Upper lobe of left lung (tissue), 4 donors: ENCODE measurements at regions not wholly inside any gene's neighbourhood (a gene's known extent, or its start where the extent isn't known, plus 50 kb on each side); places are given as distances from the start of the nearest gene placed in this dataset.

ENCODE experiments used
- EP300 ChIP-seq, 4 donors: sonication (generic); formaldehyde crosslinking; IDR thresholded peaks; one replicate each; pipeline ENCODE4 v1.5.1; 2017; ENCODE audit warnings: antibody characterized with exemption in 4 of 4, control low read depth in 2 of 4
- POLR2A ChIP-seq, 4 donors: fragments of 450-650 bp; IDR thresholded peaks; one replicate each; pipeline ENCODE4 v1.5.1; 2016 to 2017; ENCODE audit warnings: antibody characterized with exemption in 4 of 4, mild to moderate bottlenecking in 2 of 4
- POLR2AphosphoS5 ChIP-seq, 2 donors: sonication (generic); formaldehyde crosslinking; IDR thresholded peaks; one replicate each; pipeline ENCODE4 v1.5.1; 2017; ENCODE audit warnings: antibody characterized with exemption in 2 of 2
- TF ChIP-seq, protein P1 (sequence below), 6 experiments: fragments of 450-650 bp in 4 of 6; fragments of 200-600 bp in 2 of 6; sonication (generic) in 2 of 6; IDR thresholded peaks; one replicate each; pipeline ENCODE4 v1.5.1; 2016 to 2019; ENCODE audit warnings: antibody characterized with exemption in 6 of 6

DNA sequence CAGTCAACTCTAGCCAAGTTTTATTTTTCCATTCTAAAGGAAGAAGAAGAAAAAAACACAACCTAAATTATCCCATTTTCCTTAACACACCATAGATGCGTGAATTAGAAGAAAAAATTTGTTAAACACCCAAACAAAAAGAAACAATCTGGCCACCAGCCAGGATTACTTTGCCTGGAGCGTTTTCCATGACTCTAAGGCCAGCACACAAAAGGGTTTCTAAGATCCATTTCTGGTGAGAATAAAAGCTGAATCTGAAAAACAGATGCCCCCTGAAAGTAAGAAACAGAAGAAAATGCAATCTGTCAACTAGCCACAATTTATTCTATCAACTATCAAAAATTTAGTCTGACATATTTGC lies 267.2 kb upstream of the SULF2 start:
- no peak for TF ChIP-seq POLR2AphosphoS5 (IDR thresholded peaks at IDR 0.05)
- TF ChIP-seq POLR2A (IDR thresholded peaks at IDR 0.05): no peak
- TF ChIP-seq, protein P1, sequence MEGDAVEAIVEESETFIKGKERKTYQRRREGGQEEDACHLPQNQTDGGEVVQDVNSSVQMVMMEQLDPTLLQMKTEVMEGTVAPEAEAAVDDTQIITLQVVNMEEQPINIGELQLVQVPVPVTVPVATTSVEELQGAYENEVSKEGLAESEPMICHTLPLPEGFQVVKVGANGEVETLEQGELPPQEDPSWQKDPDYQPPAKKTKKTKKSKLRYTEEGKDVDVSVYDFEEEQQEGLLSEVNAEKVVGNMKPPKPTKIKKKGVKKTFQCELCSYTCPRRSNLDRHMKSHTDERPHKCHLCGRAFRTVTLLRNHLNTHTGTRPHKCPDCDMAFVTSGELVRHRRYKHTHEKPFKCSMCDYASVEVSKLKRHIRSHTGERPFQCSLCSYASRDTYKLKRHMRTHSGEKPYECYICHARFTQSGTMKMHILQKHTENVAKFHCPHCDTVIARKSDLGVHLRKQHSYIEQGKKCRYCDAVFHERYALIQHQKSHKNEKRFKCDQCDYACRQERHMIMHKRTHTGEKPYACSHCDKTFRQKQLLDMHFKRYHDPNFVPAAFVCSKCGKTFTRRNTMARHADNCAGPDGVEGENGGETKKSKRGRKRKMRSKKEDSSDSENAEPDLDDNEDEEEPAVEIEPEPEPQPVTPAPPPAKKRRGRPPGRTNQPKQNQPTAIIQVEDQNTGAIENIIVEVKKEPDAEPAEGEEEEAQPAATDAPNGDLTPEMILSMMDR (IDR thresholded peaks at IDR 0.05): no peak
- TF ChIP-seq EP300 (IDR thresholded peaks at IDR 0.05): no peak
